GM12873 (cell line): ENCODE measurements at regions not wholly inside any gene's neighbourhood (a gene's known extent, or its start where the extent isn't known, plus 50 kb on each side); places are given as distances from the start of the nearest gene placed in this dataset.

ENCODE experiments used
- CTCF ChIP-seq: IDR thresholded peaks from 2 replicates; pipeline ENCODE4 v1.5.1; 2012; ENCODE audit warnings: low read depth, mild to moderate bottlenecking, moderate library complexity, low read length, control low read depth; ENCODE audit not compliant: insufficient read depth; ENCODE audit errors: missing control alignments

GRCh38 chr2:185891403-185891802, 152.8 kb downstream of the FSIP2 start:
- TF ChIP-seq CTCF, result no peak

GRCh38 chr2:185891804-185892411, 153.3 kb downstream of the FSIP2 start:
- no peak for TF ChIP-seq CTCF

GRCh38 chr2:185892484-185892883, 153.9 kb downstream of the FSIP2 start:
- TF ChIP-seq CTCF, result no peak

- no peak for TF ChIP-seq CTCF
These were observed 155.6 kb downstream of the FSIP2 start for GRCh38 chr2:185894223-185894622.

GRCh38 chr2:185895828-185896693, 157.5 kb downstream of the FSIP2 start:
- TF ChIP-seq CTCF, result no peak

GRCh38 chr2:185899366-185899765, 160.8 kb downstream of the FSIP2 start:
- no peak for TF ChIP-seq CTCF

GRCh38 chr2:185919155-185919554, 180.6 kb downstream of the FSIP2 start:
- TF ChIP-seq CTCF, result no peak
